ENCODE measurements at regions not wholly inside any gene's neighbourhood (a gene's known extent, or its start where the extent isn't known, plus 50 kb on each side); places are given as distances from the start of the nearest gene placed in this dataset.

GRCh38 chr4:133247861-133248260 is 98.8 kb downstream of the PCDH10 start:
- TF ChIP-seq, protein P1, sequence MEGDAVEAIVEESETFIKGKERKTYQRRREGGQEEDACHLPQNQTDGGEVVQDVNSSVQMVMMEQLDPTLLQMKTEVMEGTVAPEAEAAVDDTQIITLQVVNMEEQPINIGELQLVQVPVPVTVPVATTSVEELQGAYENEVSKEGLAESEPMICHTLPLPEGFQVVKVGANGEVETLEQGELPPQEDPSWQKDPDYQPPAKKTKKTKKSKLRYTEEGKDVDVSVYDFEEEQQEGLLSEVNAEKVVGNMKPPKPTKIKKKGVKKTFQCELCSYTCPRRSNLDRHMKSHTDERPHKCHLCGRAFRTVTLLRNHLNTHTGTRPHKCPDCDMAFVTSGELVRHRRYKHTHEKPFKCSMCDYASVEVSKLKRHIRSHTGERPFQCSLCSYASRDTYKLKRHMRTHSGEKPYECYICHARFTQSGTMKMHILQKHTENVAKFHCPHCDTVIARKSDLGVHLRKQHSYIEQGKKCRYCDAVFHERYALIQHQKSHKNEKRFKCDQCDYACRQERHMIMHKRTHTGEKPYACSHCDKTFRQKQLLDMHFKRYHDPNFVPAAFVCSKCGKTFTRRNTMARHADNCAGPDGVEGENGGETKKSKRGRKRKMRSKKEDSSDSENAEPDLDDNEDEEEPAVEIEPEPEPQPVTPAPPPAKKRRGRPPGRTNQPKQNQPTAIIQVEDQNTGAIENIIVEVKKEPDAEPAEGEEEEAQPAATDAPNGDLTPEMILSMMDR (IDR thresholded peaks at IDR 0.05): no peak

DNA sequence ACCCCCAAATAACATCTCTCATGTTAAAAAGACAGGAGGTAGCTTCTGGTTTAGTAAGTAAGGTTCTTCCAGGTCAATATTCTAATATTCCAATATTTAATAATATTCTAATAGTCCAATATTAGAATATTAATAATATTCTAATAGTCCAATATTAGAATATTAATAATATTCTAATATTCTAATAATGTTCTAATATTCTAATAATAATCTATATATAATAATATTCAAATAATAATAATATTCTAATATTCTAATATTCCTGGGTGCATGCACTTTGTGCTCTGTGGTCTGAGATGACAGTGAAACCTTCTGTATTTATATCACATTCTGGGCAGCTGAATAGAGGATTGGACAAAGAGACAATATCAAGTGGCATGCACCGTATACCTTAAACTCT is 96.1 kb downstream of the PCDH10 start:
- TF ChIP-seq, protein P1 (IDR thresholded peaks at IDR 0.05): no peak
